ENCODE measurements at regions not wholly inside any gene's neighbourhood (a gene's known extent, or its start where the extent isn't known, plus 50 kb on each side); places are given as distances from the start of the nearest gene placed in this dataset.

DNA sequence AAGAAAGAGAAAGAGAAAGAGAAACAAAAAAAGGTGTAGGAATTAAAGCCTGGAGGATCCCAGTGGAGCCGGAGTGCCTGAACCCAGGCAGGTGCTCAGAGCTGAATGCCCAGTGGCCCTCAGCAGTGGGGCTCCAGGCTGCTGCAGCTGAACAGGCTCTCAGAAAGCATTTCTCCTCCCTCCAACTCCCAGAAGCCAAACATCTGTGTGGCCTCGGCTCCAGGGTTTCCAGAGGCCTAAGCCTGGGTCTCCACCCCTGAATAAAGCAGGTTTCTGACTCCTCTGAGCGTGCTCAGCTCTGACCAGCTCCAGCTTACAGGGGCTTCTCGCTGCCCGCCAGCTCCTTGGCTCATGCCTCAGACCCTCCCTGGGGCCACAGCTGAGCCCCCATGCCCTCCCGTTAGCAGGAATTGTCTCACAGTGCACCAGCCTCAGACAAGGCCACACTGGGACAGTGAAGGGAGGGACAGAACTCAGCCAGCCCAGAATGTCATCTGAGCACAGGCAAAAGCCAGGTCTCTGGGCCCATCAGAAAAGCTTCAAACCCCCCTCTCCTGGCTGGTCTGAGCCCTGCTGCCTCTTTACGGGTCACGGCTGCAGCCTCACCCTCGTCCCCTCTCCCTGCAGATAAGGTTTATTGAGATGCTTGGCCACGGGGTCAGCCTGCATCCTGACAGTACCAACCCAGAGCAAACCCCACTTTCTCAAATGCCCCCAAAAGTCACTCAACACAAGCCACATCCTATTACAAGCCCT, 114.4 kb upstream of the PPP1R26 start:
- Histone ChIP-seq H3K4me1 (peaks cover 14% of the 10 kb centered on the region), H3K4me3 (ENCODE audit: low read depth, low read length) (no peak overlapping the region), H3K27me3 (no peaks in the 10 kb centered on the region), H3K36me3 (no peaks in the 10 kb centered on the region), H3K9me3 (0 out of 2 replicates have a peak, but pooled peaks cover 3% of the 10 kb centered on the region)
- TF ChIP-seq, protein P1, sequence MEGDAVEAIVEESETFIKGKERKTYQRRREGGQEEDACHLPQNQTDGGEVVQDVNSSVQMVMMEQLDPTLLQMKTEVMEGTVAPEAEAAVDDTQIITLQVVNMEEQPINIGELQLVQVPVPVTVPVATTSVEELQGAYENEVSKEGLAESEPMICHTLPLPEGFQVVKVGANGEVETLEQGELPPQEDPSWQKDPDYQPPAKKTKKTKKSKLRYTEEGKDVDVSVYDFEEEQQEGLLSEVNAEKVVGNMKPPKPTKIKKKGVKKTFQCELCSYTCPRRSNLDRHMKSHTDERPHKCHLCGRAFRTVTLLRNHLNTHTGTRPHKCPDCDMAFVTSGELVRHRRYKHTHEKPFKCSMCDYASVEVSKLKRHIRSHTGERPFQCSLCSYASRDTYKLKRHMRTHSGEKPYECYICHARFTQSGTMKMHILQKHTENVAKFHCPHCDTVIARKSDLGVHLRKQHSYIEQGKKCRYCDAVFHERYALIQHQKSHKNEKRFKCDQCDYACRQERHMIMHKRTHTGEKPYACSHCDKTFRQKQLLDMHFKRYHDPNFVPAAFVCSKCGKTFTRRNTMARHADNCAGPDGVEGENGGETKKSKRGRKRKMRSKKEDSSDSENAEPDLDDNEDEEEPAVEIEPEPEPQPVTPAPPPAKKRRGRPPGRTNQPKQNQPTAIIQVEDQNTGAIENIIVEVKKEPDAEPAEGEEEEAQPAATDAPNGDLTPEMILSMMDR (IDR thresholded peaks at IDR 0.05; ENCODE audit: low read depth, low read length) = no peak
- peak; percentile 35 for DNase-seq

DNA sequence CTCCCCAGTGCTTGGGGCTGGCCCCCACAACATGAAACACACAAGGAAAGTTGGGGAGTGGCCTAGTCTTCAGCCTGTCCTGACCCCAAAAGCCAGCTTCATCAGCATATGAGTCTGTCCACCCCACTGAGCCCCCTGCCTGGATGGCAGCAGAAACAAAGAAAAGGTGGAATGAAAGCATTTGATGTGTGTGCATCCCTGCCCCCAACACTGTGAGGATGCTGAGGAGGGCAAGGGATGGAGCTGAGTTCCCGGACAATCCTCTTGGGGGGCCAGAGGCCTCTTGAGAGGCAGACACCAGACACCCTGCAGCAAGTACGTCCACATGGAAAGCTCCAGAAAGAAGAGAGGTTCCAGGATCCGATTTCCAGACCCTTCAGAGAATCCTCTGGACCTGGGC, 113.5 kb upstream of the PPP1R26 start:
- no peak for DNase-seq
- Histone ChIP-seq H3K9me3 (0 out of 2 replicates have a peak, but pooled peaks cover 3% of the 10 kb centered on the region), H3K27me3 (no peaks in the 10 kb centered on the region), H3K4me1 (peaks cover 14% of the 10 kb centered on the region), H3K36me3 (no peaks in the 10 kb centered on the region), H3K4me3 (ENCODE audit: low read depth, low read length) (no peak overlapping the region)
- TF ChIP-seq, protein P1 (IDR thresholded peaks at IDR 0.05; ENCODE audit: low read depth, low read length) = no peak

DNA sequence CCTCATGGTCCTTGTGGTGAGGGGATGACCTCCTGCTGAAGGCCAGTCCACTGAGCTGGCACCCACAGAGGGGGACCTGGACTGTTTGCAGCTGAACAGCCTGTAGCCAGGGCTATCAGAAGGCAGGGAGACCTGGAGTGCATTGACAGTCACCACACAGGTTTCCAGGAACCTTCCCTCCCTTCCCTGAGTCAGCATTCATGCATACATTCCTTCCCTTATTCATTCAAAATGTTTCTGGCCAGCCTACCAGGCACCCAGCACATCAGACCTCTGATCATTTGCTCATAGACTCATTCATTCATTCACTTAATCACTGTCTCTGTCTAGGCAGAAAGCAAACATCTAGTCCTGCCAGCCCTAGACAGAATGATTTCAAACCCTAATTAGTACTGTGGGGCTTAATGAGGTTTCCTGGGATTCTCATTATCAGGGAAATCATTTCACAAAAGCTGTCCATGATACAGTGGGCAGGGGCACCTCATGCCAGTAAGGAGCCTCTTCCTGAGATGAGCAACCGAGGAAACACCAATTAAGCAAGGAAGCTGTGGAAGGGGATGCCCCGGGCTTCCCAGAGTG, 110.1 kb upstream of the PPP1R26 start:
- Histone ChIP-seq H3K36me3 (no peaks in the 10 kb centered on the region), H3K4me3 (ENCODE audit: low read depth, low read length) (no peak overlapping the region), H3K9me3 (no peaks in the 10 kb centered on the region), H3K4me1 (peaks cover 7% of the 10 kb centered on the region), H3K27me3 (no peaks in the 10 kb centered on the region)
- DNase-seq = no peak
- TF ChIP-seq, protein P1 (IDR thresholded peaks at IDR 0.05; ENCODE audit: low read depth, low read length) = no peak

DNA sequence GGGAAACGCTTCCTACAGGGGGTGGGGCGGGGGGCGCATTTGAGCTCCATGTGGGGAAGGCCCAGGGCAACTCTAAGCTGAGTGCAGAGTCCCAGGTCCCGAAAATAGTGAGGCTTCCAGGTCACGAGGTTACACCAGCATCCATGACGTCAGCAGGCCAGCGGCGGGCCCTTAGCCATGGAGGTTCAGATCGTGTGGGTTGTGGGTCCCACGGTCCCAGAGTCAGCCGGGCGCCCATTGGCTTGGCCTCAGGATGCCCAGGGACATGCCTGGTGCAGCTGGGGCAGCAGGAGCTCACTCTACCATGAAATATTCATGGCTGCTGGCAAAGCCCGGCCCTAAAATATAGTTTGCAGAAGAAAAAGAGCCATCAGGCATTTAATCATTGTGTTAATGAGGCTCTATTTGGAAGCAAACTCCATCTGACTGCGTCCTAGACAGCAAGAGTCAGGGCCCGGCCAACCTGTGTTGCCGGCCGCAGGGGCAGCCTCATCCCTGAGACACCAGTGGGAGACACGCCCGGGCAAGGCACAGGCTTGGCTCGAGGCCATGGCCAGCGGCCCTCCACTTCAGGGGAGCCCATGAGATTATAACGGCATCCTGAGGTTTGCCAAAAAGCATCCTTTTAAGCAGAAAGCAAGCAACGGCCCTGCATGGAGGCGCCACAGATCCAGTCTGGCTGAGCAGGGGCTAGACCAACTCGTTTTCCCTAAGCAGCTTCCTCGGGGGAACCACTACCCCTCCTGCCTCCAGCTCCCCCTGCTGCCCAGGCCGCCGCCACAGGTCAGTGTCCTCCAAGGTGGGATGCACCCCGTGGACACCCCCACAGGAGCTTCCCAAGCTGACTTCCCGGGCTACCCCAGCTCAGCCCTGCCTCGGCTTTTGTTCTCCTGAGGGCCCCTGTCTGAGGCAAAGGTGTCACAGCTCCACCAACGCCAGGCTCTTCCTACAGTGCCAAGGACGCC, 108.9 kb upstream of the PPP1R26 start:
- no peaks in the 10 kb centered on the region for H3K36me3 ChIP-seq
- H3K4me1 ChIP-seq = peaks cover 5% of the 10 kb centered on the region; the same call in 1 of the 2 replicates
- no peak overlapping the region for H3K4me3 ChIP-seq (ENCODE audit: low read depth, low read length)
- no peak for DNase-seq
- H3K9me3 ChIP-seq = no peaks in the 10 kb centered on the region
- TF ChIP-seq, protein P1 (IDR thresholded peaks at IDR 0.05; ENCODE audit: low read depth, low read length) = no peak
- H3K27me3 ChIP-seq = no peaks in the 10 kb centered on the region

DNA sequence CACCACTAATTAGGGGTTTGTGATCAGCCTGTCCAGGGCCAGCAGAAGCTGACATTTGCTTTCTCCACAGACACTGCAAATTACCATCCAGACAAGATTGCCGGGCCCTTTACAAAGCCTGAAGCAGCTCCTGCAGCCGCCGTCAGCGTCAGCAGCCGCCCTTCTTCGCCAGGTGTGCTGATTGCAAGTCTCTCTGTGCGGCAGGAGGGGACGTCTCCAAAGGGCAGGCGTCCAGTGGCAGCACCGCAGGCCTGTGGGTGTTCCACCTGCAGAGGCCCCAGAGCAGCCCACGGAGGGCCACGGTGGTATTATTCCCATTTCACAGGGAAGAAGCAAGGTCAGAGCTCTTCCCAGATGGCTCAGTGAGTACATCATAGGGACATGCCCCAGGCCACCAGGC, 108.0 kb upstream of the PPP1R26 start:
- Histone ChIP-seq H3K4me1 (peaks cover 5% of the 10 kb centered on the region; the same call in 1 of the 2 replicates), H3K27me3 (no peaks in the 10 kb centered on the region), H3K36me3 (no peaks in the 10 kb centered on the region), H3K9me3 (no peaks in the 10 kb centered on the region), H3K4me3 (ENCODE audit: low read depth, low read length) (no peak overlapping the region)
- TF ChIP-seq, protein P1 (IDR thresholded peaks at IDR 0.05; ENCODE audit: low read depth, low read length) = no peak
- no peak for DNase-seq

Data from BE2C (cell line).